ENCODE measurements at regions not wholly inside any gene's neighbourhood (a gene's known extent, or its start where the extent isn't known, plus 50 kb on each side); places are given as distances from the start of the nearest gene placed in this dataset.
A peak's percentile ranks its signal among the peaks of the same experiment; 100 is the strongest.

DNA sequence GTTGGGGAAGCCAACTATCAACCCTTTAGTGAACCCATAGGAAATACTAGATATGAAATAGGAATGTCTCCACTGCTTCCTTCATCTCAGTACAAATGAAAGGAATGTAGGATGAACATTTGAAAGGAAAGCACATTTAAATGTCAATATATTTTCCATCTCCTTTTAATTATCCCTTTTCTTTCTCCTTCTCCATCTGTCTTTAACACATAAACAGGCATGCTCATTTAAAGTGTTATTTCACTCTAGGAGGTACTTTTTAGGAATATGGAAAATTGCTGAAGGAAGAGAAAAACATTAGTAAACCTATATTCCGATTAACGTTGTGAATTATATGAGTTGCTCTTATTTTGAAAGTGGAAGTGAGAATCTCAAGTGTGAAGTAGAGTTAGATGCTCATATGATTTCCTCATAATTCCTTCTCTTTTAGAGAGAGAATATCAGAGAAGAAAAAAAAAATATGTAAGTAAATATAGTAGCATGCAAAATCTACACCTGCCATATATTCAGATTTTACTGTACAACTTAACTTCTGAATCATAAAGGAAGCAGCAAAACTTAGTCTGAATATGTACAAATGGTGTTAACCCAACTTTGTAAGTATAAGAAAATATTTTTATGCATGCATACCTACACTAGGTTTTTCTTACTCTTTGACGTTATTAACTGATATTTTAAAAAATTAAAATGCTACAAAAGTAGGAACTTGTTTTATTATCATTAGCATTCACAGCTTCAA lies 406.9 kb upstream of the B3GALT2 start:
- Mint-ChIP-seq H3K27me3 (ENCODE audit: unreplicated experiment) (no peaks in the 10 kb centered on the region), H3K9me3 (ENCODE audit: unreplicated experiment) (peaks cover 1% of the 10 kb centered on the region), H3K4me3 (ENCODE audit: unreplicated experiment) (no peak overlapping the region), H3K36me3 (ENCODE audit: unreplicated experiment) (no peaks in the 10 kb centered on the region), H3K4me1 (ENCODE audit: low read depth, unreplicated experiment) (peaks cover 13% of the 10 kb centered on the region), H3K27ac (ENCODE audit: unreplicated experiment) (no peak overlapping the region)
- TF ChIP-seq, protein P1, sequence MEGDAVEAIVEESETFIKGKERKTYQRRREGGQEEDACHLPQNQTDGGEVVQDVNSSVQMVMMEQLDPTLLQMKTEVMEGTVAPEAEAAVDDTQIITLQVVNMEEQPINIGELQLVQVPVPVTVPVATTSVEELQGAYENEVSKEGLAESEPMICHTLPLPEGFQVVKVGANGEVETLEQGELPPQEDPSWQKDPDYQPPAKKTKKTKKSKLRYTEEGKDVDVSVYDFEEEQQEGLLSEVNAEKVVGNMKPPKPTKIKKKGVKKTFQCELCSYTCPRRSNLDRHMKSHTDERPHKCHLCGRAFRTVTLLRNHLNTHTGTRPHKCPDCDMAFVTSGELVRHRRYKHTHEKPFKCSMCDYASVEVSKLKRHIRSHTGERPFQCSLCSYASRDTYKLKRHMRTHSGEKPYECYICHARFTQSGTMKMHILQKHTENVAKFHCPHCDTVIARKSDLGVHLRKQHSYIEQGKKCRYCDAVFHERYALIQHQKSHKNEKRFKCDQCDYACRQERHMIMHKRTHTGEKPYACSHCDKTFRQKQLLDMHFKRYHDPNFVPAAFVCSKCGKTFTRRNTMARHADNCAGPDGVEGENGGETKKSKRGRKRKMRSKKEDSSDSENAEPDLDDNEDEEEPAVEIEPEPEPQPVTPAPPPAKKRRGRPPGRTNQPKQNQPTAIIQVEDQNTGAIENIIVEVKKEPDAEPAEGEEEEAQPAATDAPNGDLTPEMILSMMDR (IDR thresholded peaks at IDR 0.05; ENCODE audit: partially characterized antibody, unreplicated experiment) = no peak
- DNase-seq = no peak

DNA sequence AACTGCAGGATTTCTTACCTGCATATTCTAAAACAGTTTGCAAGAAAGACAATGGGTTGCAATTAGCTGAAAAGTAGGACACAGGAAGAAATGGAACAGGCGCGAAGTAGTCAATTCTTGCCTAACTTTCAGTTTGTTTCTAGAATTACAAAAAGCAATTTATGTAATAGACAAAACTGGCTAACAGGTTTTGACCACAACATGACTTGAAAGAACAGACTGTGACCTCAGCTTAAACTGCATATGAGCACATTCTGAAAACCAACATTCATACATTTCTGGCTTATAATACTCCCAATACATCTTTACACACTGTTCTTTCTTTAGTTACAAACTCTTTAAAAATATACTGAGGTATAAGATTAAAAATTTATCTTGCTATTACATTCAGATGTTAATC lies 405.9 kb upstream of the B3GALT2 start:
- Mint-ChIP-seq H3K27ac (ENCODE audit: unreplicated experiment) (no peak overlapping the region), H3K36me3 (ENCODE audit: unreplicated experiment) (no peaks in the 10 kb centered on the region), H3K4me3 (ENCODE audit: unreplicated experiment) (no peak overlapping the region), H3K4me1 (ENCODE audit: low read depth, unreplicated experiment) (peaks cover 17% of the 10 kb centered on the region), H3K27me3 (ENCODE audit: unreplicated experiment) (peaks cover 2% of the 10 kb centered on the region), H3K9me3 (ENCODE audit: unreplicated experiment) (peaks cover 1% of the 10 kb centered on the region)
- TF ChIP-seq, protein P1 (IDR thresholded peaks at IDR 0.05; ENCODE audit: partially characterized antibody, unreplicated experiment) = no peak
- DNase-seq = no peak

DNA sequence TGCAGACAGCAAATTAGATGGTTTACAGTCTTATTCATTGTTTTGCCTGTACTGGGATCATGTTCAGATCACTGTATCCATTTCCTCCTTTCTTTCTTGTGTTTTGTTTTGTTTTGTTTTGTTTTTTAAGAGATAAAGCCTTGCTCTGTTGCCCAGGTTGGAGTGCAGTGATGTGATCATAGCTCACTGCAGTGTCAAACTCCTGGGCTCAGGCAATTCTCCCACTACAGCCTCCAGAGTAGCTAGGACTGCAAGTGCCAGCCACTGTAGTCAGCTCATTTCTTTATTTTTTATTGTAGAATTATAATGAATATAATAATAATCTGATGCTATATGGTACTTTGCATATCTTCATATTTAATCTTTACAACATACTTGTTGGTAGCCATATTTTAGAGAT lies 403.7 kb upstream of the B3GALT2 start:
- H3K27ac Mint-ChIP-seq (ENCODE audit: unreplicated experiment) = no peak overlapping the region
- peak overlapping the region; percentile 17 for H3K4me3 Mint-ChIP-seq (ENCODE audit: unreplicated experiment)
- H3K9me3 Mint-ChIP-seq (ENCODE audit: unreplicated experiment) = peaks cover 1% of the 10 kb centered on the region
- H3K27me3 Mint-ChIP-seq (ENCODE audit: unreplicated experiment) = peaks cover 2% of the 10 kb centered on the region
- TF ChIP-seq, protein P1 (IDR thresholded peaks at IDR 0.05; ENCODE audit: partially characterized antibody, unreplicated experiment) = no peak
- no peak for DNase-seq
- H3K36me3 Mint-ChIP-seq (ENCODE audit: unreplicated experiment) = no peaks in the 10 kb centered on the region
- H3K4me1 Mint-ChIP-seq (ENCODE audit: low read depth, unreplicated experiment) = peaks cover 17% of the 10 kb centered on the region

DNA sequence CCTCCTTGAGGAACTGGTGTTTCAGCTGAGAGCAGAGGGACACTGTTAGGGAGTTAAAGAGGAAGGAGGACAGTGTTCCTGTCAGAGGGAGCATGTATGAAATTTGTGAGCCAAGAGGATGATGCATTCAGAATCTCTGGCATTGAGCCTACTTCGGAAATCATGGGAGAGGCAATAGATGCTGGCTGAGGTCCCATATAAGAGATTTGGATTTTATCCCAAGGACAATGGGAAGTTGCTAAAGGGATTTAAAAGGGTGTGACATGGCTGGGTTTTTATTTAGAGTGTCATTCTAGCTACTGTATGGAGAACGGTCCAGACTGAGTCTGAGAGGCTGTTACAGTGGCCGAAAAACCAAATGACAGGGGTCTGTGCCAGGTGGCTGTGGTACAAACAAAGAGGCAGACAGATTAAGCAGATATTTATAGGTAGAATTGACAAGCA lies 403.2 kb upstream of the B3GALT2 start:
- peaks cover 17% of the 10 kb centered on the region for H3K4me1 Mint-ChIP-seq (ENCODE audit: low read depth, unreplicated experiment)
- H3K27ac Mint-ChIP-seq (ENCODE audit: unreplicated experiment) = no peak overlapping the region
- TF ChIP-seq, protein P1 (IDR thresholded peaks at IDR 0.05; ENCODE audit: partially characterized antibody, unreplicated experiment) = no peak
- no peak overlapping the region for H3K4me3 Mint-ChIP-seq (ENCODE audit: unreplicated experiment)
- DNase-seq = no peak
- H3K36me3 Mint-ChIP-seq (ENCODE audit: unreplicated experiment) = no peaks in the 10 kb centered on the region
- peaks cover 1% of the 10 kb centered on the region for H3K9me3 Mint-ChIP-seq (ENCODE audit: unreplicated experiment)
- H3K27me3 Mint-ChIP-seq (ENCODE audit: unreplicated experiment) = peaks cover 2% of the 10 kb centered on the region

DNA sequence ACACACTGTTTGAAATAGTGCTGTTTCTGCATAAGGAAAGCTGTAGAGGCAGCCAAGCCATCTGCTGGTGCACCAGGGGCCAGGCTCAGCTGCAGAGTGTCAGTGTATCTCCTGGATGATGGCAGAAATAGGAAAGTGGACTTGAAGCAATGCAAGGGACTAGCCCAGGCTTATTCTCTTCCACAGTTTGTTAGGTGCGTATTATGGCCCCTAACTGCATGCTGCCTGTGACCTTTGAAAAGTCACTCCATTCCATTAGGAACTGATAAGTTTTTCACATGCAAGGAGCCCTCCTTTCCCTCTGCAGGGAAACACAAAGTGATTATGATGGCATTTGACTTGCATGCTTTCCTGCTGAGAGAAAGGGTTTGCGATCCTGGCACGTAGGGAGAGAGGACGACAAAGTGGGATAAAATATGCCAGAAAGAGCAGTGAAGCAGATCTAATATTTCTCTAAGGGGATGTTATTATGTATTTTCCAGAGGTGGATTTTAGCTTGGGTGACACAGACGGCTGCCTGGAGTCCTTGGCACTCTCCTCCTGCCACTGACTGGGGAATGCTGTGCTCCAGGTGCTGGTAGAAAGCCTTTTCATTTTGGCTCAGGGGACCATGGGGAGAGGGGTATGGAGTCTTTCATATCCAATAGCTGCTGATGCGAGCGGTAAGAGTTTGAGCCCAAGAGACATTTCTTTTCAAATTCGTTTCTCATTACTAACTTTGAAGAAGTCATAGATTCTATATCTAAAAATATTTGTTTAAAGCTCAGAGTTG lies 402.1 kb upstream of the B3GALT2 start:
- DNase-seq = peak; percentile 52
- peak overlapping the region; percentile 31 for H3K27ac Mint-ChIP-seq (ENCODE audit: unreplicated experiment)
- TF ChIP-seq, protein P1 (IDR thresholded peaks at IDR 0.05; ENCODE audit: partially characterized antibody, unreplicated experiment) = no peak
- peaks cover 17% of the 10 kb centered on the region for H3K4me1 Mint-ChIP-seq (ENCODE audit: low read depth, unreplicated experiment)
- no peaks in the 10 kb centered on the region for H3K36me3 Mint-ChIP-seq (ENCODE audit: unreplicated experiment)
- peaks cover 2% of the 10 kb centered on the region for H3K27me3 Mint-ChIP-seq (ENCODE audit: unreplicated experiment)
- peak overlapping the region; percentile 63 for H3K4me3 Mint-ChIP-seq (ENCODE audit: unreplicated experiment)
- peaks cover 1% of the 10 kb centered on the region for H3K9me3 Mint-ChIP-seq (ENCODE audit: unreplicated experiment)
